Gastroesophageal sphincter (tissue), 4 donors: ENCODE measurements at regions not wholly inside any gene's neighbourhood (a gene's known extent, or its start where the extent isn't known, plus 50 kb on each side); places are given as distances from the start of the nearest gene placed in this dataset.

ENCODE experiments used
- ATAC-seq: fragments of 150-250 bp; one replicate; pipeline ENCODE4 v1.9.1; 2016; ENCODE audit warnings: mild to moderate bottlenecking, moderate library complexity
- H3K27ac ChIP-seq, 4 donors: fragments of 200-600 bp; sonication (generic) in 3 of 4; 1 replicate in 3 of 4; 2 replicates in 1 of 4; pipeline ENCODE4 v1.5.1; 2016 to 2019
- H3K27me3 ChIP-seq: fragments of 200-600 bp; sonication (generic); one replicate; pipeline ENCODE4 v1.5.1; 2019
- H3K36me3 ChIP-seq, 2 donors: fragments of 200-600 bp; sonication (generic); one replicate each; pipeline ENCODE4 v1.5.1; 2019; ENCODE audit warnings: control low read depth in 1 of 2
- H3K4me1 ChIP-seq, 3 donors: fragments of 200-600 bp; sonication (generic); 1 replicate in 2 of 3; 2 replicates in 1 of 3; pipeline ENCODE4 v1.5.1; 2016 to 2019; ENCODE audit warnings: control low read depth in 2 of 3
- H3K4me3 ChIP-seq, 2 donors: fragments of 200-600 bp; sonication (generic); one replicate each; pipeline ENCODE4 v1.5.1; 2019; ENCODE audit warnings: mild to moderate bottlenecking in 1 of 2, moderate library complexity in 1 of 2
- H3K9me3 ChIP-seq, 3 donors: fragments of 200-600 bp; sonication (generic); one replicate each; pipeline ENCODE4 v1.5.1; 2017 to 2019; ENCODE audit warnings: control low read depth in 2 of 3
- EP300 ChIP-seq: sonication (generic); formaldehyde crosslinking; IDR thresholded peaks from one replicate; pipeline ENCODE4 v1.6.1; 2017; ENCODE audit warnings: antibody characterized with exemption, mild to moderate bottlenecking
- POLR2A ChIP-seq, 2 donors: fragments of 450-650 bp; IDR thresholded peaks; one replicate each; pipeline ENCODE4 v1.6.1; 2017; ENCODE audit warnings: antibody characterized with exemption in 2 of 2, mild to moderate bottlenecking in 2 of 2, moderate library complexity in 1 of 2
- POLR2AphosphoS5 ChIP-seq: sonication (generic); formaldehyde crosslinking; IDR thresholded peaks from one replicate; pipeline ENCODE4 v1.6.1; 2017; ENCODE audit warnings: antibody characterized with exemption
- WGBS, 2 donors: methylation state at CpG; one replicate each; pipeline ENCODE4 v1.1.5; 2018; ENCODE audit warnings: low coverage in 1 of 2; 5-methylcytosine and 5-hydroxymethylcytosine counted together
- TF ChIP-seq, protein P1 (sequence below), 4 experiments: fragments of 200-600 bp in 2 of 4; fragments of 450-650 bp in 2 of 4; sonication (generic) in 1 of 4; IDR thresholded peaks; one replicate each; pipeline ENCODE4 v1.5.1; 2017 to 2019; ENCODE audit warnings: antibody characterized with exemption in 4 of 4, mild to moderate bottlenecking in 2 of 4, moderate library complexity in 2 of 4

- H3K27me3 ChIP-seq: no peaks in the 10 kb centered on the region
- WGBS, 2 donors: 60% methylated on average over 2 of the region's 5 CpGs; no CpG with 5 or more reads in 1 of the 2 donors
- no peak overlapping the region for H3K27ac ChIP-seq
- H3K9me3 ChIP-seq: no peaks in the 10 kb centered on the region
- ATAC-seq: no peak
- TF ChIP-seq POLR2A (IDR thresholded peaks at IDR 0.05) (no peak), POLR2AphosphoS5 (no peak), EP300 (no peak)
- TF ChIP-seq, protein P1, sequence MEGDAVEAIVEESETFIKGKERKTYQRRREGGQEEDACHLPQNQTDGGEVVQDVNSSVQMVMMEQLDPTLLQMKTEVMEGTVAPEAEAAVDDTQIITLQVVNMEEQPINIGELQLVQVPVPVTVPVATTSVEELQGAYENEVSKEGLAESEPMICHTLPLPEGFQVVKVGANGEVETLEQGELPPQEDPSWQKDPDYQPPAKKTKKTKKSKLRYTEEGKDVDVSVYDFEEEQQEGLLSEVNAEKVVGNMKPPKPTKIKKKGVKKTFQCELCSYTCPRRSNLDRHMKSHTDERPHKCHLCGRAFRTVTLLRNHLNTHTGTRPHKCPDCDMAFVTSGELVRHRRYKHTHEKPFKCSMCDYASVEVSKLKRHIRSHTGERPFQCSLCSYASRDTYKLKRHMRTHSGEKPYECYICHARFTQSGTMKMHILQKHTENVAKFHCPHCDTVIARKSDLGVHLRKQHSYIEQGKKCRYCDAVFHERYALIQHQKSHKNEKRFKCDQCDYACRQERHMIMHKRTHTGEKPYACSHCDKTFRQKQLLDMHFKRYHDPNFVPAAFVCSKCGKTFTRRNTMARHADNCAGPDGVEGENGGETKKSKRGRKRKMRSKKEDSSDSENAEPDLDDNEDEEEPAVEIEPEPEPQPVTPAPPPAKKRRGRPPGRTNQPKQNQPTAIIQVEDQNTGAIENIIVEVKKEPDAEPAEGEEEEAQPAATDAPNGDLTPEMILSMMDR (IDR thresholded peaks at IDR 0.05): no peak
- H3K4me1 ChIP-seq: peaks cover 0 to 34% (median 0%) of the 10 kb centered on the region in 3 donors
- no peaks in the 10 kb centered on the region for H3K36me3 ChIP-seq
- H3K4me3 ChIP-seq: no peak overlapping the region
Measured at GRCh38 chr15:70341566-70341965, 243.8 kb upstream of the TLE3 start.

DNA sequence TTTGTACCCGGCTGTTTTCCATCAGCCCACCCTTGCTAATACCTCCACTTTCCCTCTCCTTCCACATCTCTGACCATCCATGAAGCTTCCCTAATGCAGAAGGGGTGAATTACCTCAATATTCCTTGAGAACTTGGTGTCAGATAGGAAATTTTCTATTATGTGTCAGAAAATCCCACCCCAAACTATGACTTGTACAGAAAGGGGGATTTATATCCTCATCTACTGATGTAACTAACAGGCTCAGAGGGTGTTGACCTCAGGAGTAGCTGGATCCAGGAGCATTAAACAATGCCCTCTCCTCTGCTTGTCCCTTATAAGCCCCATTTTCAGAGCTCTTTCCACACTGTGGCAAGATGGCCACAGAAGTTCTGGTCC lies 242.8 kb upstream of the TLE3 start:
- Histone ChIP-seq H3K4me3 (no peak overlapping the region), H3K27ac (peak overlapping the region in 1 of 4 donors; percentile 48), H3K27me3 (no peaks in the 10 kb centered on the region), H3K9me3 (peaks cover 0 to 2% (median 0%) of the 10 kb centered on the region in 3 donors), H3K4me1 (peaks cover 0 to 34% (median 0%) of the 10 kb centered on the region in 3 donors), H3K36me3 (no peaks in the 10 kb centered on the region)
- TF ChIP-seq POLR2A (IDR thresholded peaks at IDR 0.05): no peak
- no peak for TF ChIP-seq POLR2AphosphoS5
- TF ChIP-seq EP300: no peak
- TF ChIP-seq, protein P1 (IDR thresholded peaks at IDR 0.05): no peak
- no peak for ATAC-seq
- WGBS, 2 donors: 70 to 91% methylated on average over 1 of the region's 1 CpG

- H3K9me3 ChIP-seq: peaks cover 0 to 8% (median 0%) of the 10 kb centered on the region in 3 donors
- peaks cover 0 to 34% (median 0%) of the 10 kb centered on the region in 3 donors for H3K4me1 ChIP-seq
- H3K27ac ChIP-seq: peak overlapping the region in 1 of 4 donors; percentile 48
- no peak for TF ChIP-seq EP300
- TF ChIP-seq POLR2AphosphoS5: peak; percentile 63
- H3K36me3 ChIP-seq: no peaks in the 10 kb centered on the region
- H3K4me3 ChIP-seq: no peak overlapping the region
- no peaks in the 10 kb centered on the region for H3K27me3 ChIP-seq
- peak; percentile 42 for ATAC-seq
- 24 to 49% methylated on average over 8 to 9 of the region's 11 CpGs for WGBS, 2 donors
Measured at GRCh38 chr15:70339571-70340493, 242.1 kb upstream of the TLE3 start.

DNA sequence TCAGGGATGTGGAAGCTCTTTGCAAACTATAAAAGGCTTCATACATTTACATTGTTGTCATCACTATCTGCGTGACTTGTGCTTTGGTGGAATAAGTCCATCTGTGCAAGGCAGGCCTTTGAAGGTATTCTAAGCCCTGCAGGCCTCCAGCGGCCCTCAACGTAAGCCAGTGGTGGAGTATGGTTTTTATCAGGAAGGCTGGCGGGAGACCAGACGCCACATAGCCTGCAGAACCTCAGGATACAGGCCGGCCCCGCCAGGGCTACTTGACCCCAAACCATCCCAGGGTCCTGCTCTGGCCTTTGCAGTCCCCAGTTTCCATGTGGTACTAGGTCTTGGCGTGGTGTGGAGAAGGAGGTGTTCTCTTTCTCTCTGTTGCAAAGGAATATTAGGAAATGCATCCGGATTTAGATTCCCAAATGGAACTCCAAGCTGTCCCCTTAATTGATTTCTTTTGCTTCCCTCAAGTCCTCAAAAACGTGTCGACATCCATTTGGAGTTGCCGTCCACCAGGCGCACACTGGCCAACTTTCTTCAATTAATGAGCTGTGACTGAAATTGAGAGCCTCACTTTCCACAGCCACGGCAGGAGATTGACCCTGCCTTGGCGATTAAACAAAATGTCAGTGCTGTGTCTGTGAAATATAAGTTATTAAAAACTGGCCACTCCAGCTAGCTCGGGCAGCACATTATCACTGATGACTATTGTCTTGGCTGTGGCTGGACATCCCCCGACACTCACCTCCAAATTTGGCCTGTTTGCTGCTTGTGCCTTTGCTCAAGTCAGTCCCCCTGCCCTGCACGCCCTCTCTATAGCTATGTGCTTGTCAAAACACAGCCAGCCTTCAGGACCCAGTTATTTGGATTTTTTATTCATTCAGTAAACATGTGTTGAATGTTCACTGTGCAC lies 239.8 kb upstream of the TLE3 start:
- ATAC-seq: peak; percentile 47
- H3K9me3 ChIP-seq: peaks cover 0 to 18% (median 0%) of the 10 kb centered on the region in 3 donors
- peaks cover 0 to 34% (median 0%) of the 10 kb centered on the region in 3 donors for H3K4me1 ChIP-seq
- peak overlapping the region in 2 of 4 donors; percentile 6 to 53 for H3K27ac ChIP-seq
- H3K4me3 ChIP-seq: no peak overlapping the region
- H3K27me3 ChIP-seq: no peaks in the 10 kb centered on the region
- 30 to 34% methylated on average over 8 to 11 of the region's 18 CpGs for WGBS, 2 donors
- no peaks in the 10 kb centered on the region for H3K36me3 ChIP-seq
- TF ChIP-seq POLR2AphosphoS5: peak; percentile 51
- no peak for TF ChIP-seq EP300

DNA sequence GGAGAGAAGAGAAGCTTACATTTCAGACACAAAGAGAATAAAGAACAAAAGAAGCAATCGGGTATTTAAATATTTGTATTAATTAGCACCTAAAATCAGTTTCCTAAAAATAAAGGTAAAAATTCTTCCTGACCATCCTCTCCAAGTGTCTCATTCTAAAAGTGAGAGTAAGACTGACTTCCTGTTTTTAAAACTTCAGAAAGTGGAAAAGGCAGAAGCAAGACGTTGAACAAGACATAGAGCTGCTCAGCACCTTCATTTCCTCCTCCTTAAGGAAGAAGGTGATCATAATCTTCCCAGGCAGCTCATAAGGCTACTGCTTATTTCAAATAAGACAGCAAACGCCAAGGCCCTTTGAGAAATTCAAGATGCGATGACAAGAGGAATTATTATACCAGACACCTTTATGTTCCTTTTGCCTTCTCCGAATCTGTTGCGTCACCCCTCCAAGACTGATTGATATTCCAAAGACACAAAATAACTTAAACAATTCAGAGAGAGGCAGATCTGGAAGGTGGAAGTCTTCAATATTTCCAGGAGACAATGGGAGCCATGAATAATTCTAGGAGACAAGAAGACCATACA lies 238.8 kb upstream of the TLE3 start:
- no peaks in the 10 kb centered on the region for H3K36me3 ChIP-seq
- TF ChIP-seq POLR2A (IDR thresholded peaks at IDR 0.05) (no peak), POLR2AphosphoS5 (no peak), EP300 (no peak)
- TF ChIP-seq, protein P1 (IDR thresholded peaks at IDR 0.05): no peak
- H3K4me1 ChIP-seq: peaks cover 0 to 34% (median 0%) of the 10 kb centered on the region in 3 donors
- H3K27me3 ChIP-seq: no peaks in the 10 kb centered on the region
- H3K27ac ChIP-seq: peak overlapping the region in 2 of 4 donors; percentile 6 to 53
- H3K4me3 ChIP-seq: no peak overlapping the region
- ATAC-seq: no peak
- 75 to 82% methylated on average over 6 of the region's 6 CpGs for WGBS, 2 donors
- H3K9me3 ChIP-seq: peaks cover 0 to 18% (median 0%) of the 10 kb centered on the region in 3 donors
